ENCODE measurements at regions not wholly inside any gene's neighbourhood (a gene's known extent, or its start where the extent isn't known, plus 50 kb on each side); places are given as distances from the start of the nearest gene placed in this dataset.

- TF ChIP-seq, protein P1, sequence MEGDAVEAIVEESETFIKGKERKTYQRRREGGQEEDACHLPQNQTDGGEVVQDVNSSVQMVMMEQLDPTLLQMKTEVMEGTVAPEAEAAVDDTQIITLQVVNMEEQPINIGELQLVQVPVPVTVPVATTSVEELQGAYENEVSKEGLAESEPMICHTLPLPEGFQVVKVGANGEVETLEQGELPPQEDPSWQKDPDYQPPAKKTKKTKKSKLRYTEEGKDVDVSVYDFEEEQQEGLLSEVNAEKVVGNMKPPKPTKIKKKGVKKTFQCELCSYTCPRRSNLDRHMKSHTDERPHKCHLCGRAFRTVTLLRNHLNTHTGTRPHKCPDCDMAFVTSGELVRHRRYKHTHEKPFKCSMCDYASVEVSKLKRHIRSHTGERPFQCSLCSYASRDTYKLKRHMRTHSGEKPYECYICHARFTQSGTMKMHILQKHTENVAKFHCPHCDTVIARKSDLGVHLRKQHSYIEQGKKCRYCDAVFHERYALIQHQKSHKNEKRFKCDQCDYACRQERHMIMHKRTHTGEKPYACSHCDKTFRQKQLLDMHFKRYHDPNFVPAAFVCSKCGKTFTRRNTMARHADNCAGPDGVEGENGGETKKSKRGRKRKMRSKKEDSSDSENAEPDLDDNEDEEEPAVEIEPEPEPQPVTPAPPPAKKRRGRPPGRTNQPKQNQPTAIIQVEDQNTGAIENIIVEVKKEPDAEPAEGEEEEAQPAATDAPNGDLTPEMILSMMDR (IDR thresholded peaks at IDR 0.05; ENCODE audit: low read depth, low read length) = no peak
- no peak for TF ChIP-seq POLR2A (IDR thresholded peaks at IDR 0.05; ENCODE audit: extremely low read depth, insufficient read length)
Measured at GRCh38 chr16:35596467-35596866, 2137.1 kb downstream of the TP53TG3F start.

All from NB4 (cell line).